K562 (cell line): ENCODE measurements at regions not wholly inside any gene's neighbourhood (a gene's known extent, or its start where the extent isn't known, plus 50 kb on each side); places are given as distances from the start of the nearest gene placed in this dataset.

ENCODE experiments used
- CEBPG ChIP-seq, 3 experiments: fragments of 200-800 bp in 1 of 3; sonication (Bioruptor generic) in 1 of 3; sonication (generic) in 1 of 3; formaldehyde crosslinking in 1 of 3; IDR thresholded peaks in 2 of 3; conservative IDR thresholded peaks in 1 of 3; 2 replicates each; pipeline versions ENCODE4 v1.6.1 to v1.8.0; 2016 to 2022; ENCODE audit warnings: missing compliant biosample characterization in 2 of 3, missing genetic modification characterization in 2 of 3, mild to moderate bottlenecking in 1 of 3, missing genetic modification reagents in 1 of 3
- MAFG ChIP-seq: fragments of 450-650 bp; conservative IDR thresholded peaks from 2 replicates; pipeline ENCODE4 v1.6.1; 2016; ENCODE audit warnings: missing genetic modification characterization, missing compliant biosample characterization
- NFIX ChIP-seq: fragments of 250-450 bp; sonication (Bioruptor Pico); IDR thresholded peaks from 2 replicates; pipeline ENCODE4 v1.4.0; 2020; ENCODE audit warnings: low read depth, mild to moderate bottlenecking, moderate library complexity
- RBM39 ChIP-seq: fragments of 200-400 bp; formaldehyde crosslinking; optimal IDR thresholded peaks from 2 replicates; pipeline ENCODE3; 2018; ENCODE audit warnings: low read depth, low read length
- SMAD1 ChIP-seq: fragments of 150-350 bp; IDR thresholded peaks from 2 replicates; pipeline ENCODE4 v1.6.1; 2014; ENCODE audit warnings: low read length, low read depth; ENCODE audit not compliant: partially characterized antibody
- SREBF1 ChIP-seq: fragments of 150-350 bp; IDR thresholded peaks from 2 replicates; pipeline ENCODE4 v1.6.1; 2014; ENCODE audit warnings: antibody characterized with exemption, low read depth, low read length, borderline replicate concordance
- ZNF175 ChIP-seq: fragments of 200-800 bp; sonication (Bioruptor generic); IDR thresholded peaks from 2 replicates; pipeline ENCODE4 v1.6.1; 2016; ENCODE audit warnings: low read depth, mild to moderate bottlenecking, missing genetic modification characterization, missing compliant biosample characterization
- ZNF830 ChIP-seq: fragments of 250-450 bp; sonication (Bioruptor Pico); IDR thresholded peaks from 2 replicates; pipeline ENCODE4 v1.5.0; 2021; ENCODE audit warnings: mild to moderate bottlenecking
- TF ChIP-seq, protein P1 (sequence below): fragments of 450-650 bp; formaldehyde crosslinking; IDR thresholded peaks from 2 replicates; pipeline ENCODE4 v1.4.0; 2022; ENCODE audit warnings: missing genetic modification characterization
- TF ChIP-seq, protein P2 (sequence below): fragments of 200-600 bp; sonication (generic); IDR thresholded peaks from one replicate; pipeline ENCODE4 v1.6.1; 2012; ENCODE audit warnings: mild to moderate bottlenecking, low read depth, low read length, inconsistent platforms
- TF ChIP-seq, protein P3 (sequence below): fragments of 250-450 bp; sonication (Bioruptor Pico); IDR thresholded peaks from 2 replicates; pipeline ENCODE4 v1.8.0; 2022; ENCODE audit warnings: inconsistent platforms, mild to moderate bottlenecking, moderate library complexity, borderline replicate concordance
- TF ChIP-seq, protein P4 (sequence below): fragments of 450-650 bp; IDR thresholded peaks from 2 replicates; pipeline ENCODE4 v1.6.1; 2016; ENCODE audit warnings: antibody characterized with exemption

DNA sequence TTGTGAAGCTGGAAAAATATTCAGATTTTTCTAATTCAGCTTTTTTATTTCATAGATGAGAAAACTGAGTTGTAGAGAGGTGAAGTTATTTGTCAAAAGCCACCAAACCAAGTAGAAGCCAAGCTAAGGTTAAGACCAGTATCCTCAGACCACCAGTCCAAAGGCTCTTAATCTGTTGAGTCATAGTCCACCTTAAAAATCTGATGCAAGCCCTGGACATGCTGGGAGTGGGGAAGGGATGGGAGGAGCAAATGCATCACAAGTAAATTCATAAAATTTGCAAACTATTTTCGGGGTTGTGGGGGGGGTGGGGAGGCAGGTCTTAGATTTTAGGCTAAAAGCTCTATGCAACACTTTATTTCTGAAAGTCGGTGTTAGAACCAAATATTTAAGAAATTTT, 307.7 kb upstream of the SEMA6D start (continued):
- TF ChIP-seq RBM39 (no peak), SREBF1 (no peak), ZNF175 (peak; percentile 37; the same call in 1 of the 2 replicates), CEBPG (CRISPR knock-in tag; IDR thresholded peaks at IDR 0.05) (no peak), CEBPG (tag; conservative IDR thresholded peaks at IDR 0.05 in 1 of 2, IDR thresholded peaks at IDR 0.05 in 1 of 2) (peak in 1 of 2 experiments; percentile 73; a peak in 2 of 4 replicates), SMAD1 (no peak), ZNF830 (CRISPR knock-in tag) (no peak), NFIX (CRISPR knock-in tag) (no peak), MAFG (0 out of 2 replicates have a peak, but pooled peaks have one; percentile 15)
- TF ChIP-seq, protein P1, sequence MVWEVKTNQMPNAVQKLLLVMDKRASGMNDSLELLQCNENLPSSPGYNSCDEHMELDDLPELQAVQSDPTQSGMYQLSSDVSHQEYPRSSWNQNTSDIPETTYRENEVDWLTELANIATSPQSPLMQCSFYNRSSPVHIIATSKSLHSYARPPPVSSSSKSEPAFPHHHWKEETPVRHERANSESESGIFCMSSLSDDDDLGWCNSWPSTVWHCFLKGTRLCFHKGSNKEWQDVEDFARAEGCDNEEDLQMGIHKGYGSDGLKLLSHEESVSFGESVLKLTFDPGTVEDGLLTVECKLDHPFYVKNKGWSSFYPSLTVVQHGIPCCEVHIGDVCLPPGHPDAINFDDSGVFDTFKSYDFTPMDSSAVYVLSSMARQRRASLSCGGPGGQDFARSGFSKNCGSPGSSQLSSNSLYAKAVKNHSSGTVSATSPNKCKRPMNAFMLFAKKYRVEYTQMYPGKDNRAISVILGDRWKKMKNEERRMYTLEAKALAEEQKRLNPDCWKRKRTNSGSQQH (CRISPR knock-in tag): no peak
- TF ChIP-seq, protein P2, sequence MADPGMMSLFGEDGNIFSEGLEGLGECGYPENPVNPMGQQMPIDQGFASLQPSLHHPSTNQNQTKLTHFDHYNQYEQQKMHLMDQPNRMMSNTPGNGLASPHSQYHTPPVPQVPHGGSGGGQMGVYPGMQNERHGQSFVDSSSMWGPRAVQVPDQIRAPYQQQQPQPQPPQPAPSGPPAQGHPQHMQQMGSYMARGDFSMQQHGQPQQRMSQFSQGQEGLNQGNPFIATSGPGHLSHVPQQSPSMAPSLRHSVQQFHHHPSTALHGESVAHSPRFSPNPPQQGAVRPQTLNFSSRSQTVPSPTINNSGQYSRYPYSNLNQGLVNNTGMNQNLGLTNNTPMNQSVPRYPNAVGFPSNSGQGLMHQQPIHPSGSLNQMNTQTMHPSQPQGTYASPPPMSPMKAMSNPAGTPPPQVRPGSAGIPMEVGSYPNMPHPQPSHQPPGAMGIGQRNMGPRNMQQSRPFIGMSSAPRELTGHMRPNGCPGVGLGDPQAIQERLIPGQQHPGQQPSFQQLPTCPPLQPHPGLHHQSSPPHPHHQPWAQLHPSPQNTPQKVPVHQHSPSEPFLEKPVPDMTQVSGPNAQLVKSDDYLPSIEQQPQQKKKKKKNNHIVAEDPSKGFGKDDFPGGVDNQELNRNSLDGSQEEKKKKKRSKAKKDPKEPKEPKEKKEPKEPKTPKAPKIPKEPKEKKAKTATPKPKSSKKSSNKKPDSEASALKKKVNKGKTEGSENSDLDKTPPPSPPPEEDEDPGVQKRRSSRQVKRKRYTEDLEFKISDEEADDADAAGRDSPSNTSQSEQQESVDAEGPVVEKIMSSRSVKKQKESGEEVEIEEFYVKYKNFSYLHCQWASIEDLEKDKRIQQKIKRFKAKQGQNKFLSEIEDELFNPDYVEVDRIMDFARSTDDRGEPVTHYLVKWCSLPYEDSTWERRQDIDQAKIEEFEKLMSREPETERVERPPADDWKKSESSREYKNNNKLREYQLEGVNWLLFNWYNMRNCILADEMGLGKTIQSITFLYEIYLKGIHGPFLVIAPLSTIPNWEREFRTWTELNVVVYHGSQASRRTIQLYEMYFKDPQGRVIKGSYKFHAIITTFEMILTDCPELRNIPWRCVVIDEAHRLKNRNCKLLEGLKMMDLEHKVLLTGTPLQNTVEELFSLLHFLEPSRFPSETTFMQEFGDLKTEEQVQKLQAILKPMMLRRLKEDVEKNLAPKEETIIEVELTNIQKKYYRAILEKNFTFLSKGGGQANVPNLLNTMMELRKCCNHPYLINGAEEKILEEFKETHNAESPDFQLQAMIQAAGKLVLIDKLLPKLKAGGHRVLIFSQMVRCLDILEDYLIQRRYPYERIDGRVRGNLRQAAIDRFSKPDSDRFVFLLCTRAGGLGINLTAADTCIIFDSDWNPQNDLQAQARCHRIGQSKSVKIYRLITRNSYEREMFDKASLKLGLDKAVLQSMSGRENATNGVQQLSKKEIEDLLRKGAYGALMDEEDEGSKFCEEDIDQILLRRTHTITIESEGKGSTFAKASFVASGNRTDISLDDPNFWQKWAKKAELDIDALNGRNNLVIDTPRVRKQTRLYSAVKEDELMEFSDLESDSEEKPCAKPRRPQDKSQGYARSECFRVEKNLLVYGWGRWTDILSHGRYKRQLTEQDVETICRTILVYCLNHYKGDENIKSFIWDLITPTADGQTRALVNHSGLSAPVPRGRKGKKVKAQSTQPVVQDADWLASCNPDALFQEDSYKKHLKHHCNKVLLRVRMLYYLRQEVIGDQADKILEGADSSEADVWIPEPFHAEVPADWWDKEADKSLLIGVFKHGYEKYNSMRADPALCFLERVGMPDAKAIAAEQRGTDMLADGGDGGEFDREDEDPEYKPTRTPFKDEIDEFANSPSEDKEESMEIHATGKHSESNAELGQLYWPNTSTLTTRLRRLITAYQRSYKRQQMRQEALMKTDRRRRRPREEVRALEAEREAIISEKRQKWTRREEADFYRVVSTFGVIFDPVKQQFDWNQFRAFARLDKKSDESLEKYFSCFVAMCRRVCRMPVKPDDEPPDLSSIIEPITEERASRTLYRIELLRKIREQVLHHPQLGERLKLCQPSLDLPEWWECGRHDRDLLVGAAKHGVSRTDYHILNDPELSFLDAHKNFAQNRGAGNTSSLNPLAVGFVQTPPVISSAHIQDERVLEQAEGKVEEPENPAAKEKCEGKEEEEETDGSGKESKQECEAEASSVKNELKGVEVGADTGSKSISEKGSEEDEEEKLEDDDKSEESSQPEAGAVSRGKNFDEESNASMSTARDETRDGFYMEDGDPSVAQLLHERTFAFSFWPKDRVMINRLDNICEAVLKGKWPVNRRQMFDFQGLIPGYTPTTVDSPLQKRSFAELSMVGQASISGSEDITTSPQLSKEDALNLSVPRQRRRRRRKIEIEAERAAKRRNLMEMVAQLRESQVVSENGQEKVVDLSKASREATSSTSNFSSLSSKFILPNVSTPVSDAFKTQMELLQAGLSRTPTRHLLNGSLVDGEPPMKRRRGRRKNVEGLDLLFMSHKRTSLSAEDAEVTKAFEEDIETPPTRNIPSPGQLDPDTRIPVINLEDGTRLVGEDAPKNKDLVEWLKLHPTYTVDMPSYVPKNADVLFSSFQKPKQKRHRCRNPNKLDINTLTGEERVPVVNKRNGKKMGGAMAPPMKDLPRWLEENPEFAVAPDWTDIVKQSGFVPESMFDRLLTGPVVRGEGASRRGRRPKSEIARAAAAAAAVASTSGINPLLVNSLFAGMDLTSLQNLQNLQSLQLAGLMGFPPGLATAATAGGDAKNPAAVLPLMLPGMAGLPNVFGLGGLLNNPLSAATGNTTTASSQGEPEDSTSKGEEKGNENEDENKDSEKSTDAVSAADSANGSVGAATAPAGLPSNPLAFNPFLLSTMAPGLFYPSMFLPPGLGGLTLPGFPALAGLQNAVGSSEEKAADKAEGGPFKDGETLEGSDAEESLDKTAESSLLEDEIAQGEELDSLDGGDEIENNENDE: no peak
- TF ChIP-seq, protein P3, sequence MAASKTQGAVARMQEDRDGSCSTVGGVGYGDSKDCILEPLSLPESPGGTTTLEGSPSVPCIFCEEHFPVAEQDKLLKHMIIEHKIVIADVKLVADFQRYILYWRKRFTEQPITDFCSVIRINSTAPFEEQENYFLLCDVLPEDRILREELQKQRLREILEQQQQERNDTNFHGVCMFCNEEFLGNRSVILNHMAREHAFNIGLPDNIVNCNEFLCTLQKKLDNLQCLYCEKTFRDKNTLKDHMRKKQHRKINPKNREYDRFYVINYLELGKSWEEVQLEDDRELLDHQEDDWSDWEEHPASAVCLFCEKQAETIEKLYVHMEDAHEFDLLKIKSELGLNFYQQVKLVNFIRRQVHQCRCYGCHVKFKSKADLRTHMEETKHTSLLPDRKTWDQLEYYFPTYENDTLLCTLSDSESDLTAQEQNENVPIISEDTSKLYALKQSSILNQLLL (CRISPR knock-in tag): no peak
- TF ChIP-seq, protein P4, sequence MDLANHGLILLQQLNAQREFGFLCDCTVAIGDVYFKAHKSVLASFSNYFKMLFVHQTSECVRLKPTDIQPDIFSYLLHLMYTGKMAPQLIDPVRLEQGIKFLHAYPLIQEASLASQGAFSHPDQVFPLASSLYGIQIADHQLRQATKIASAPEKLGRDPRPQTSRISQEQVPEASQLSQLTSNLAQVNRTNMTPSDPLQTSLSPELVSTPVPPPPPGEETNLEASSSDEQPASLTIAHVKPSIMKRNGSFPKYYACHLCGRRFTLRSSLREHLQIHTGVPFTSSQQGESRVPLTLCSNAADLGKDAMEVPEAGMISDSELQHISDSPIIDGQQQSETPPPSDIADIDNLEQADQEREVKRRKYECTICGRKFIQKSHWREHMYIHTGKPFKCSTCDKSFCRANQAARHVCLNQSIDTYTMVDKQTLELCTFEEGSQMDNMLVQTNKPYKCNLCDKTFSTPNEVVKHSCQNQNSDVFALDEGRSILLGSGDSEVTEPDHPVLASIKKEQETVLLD: no peak
